Cardiac muscle cell (in vitro differentiated cells and primary cell): ENCODE measurements at regions not wholly inside any gene's neighbourhood (a gene's known extent, or its start where the extent isn't known, plus 50 kb on each side); places are given as distances from the start of the nearest gene placed in this dataset.
A peak's percentile ranks its signal among the peaks of the same experiment; 100 is the strongest.

Source experiments
- DNase-seq, 2 donors: peaks; one replicate each; pipeline versions ENCODE4 v3.0.0 to v3.0.0-alpha.2; 2010 to 2017; ENCODE audit warnings: low read depth in 1 of 2, low spot score in 1 of 2
- H3K27ac ChIP-seq: fragments of 200-600 bp; sonication (generic); 2 replicates; pipeline ENCODE4 v1.5.1; 2016
- H3K27me3 ChIP-seq: fragments of 200-600 bp; sonication (generic); 2 replicates; pipeline ENCODE4 v1.6.0; 2016; ENCODE audit warnings: control low read depth
- H3K36me3 ChIP-seq: fragments of 200-600 bp; sonication (generic); 2 replicates; pipeline ENCODE4 v1.5.1; 2016; ENCODE audit warnings: control low read depth
- H3K4me1 ChIP-seq: fragments of 200-600 bp; sonication (generic); 2 replicates; pipeline ENCODE4 v1.8.1; 2017; ENCODE audit warnings: low read depth, mild to moderate bottlenecking, mixed run types
- H3K4me3 ChIP-seq: fragments of 200-600 bp; sonication (generic); 2 replicates; pipeline ENCODE4 v1.5.1; 2016; ENCODE audit warnings: mild to moderate bottlenecking
- H3K9me3 ChIP-seq: fragments of 200-600 bp; sonication (generic); 2 replicates; pipeline ENCODE4 v1.5.1; 2017; ENCODE audit warnings: low read depth, mild to moderate bottlenecking, control low read depth
- TF ChIP-seq, protein P1 (sequence below): IDR thresholded peaks from 2 replicates; pipeline ENCODE4 v1.5.1; 2012; ENCODE audit warnings: low read depth, mild to moderate bottlenecking, low read length

DNA sequence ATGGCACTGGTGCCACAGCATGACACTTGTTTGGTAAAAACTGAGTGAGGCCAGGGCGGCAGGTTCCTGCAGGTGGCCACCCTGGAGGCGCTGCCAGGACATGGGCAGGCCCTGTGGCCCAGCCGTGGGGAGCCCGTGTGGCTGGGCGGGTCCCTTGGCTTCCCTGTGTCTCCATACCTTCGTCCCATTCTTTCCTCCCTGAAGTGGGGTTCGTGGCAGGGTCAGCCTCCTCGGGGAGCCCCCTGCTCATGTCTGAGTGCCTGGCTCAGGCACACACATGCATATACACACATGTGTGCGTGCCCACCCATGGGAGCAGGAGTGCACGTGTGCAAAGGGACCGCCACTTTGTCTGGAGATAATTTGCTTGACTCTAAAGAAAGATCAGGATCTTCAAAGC is 86.5 kb upstream of the HDAC4 start:
- H3K4me3 ChIP-seq, result no peak overlapping the region
- H3K4me1 ChIP-seq, result no peaks in the 10 kb centered on the region
- H3K9me3 ChIP-seq, result no peaks in the 10 kb centered on the region
- H3K36me3 ChIP-seq, result no peaks in the 10 kb centered on the region
- no peaks in the 10 kb centered on the region for H3K27me3 ChIP-seq
- no peak for DNase-seq
- no peak overlapping the region for H3K27ac ChIP-seq
- TF ChIP-seq, protein P1, sequence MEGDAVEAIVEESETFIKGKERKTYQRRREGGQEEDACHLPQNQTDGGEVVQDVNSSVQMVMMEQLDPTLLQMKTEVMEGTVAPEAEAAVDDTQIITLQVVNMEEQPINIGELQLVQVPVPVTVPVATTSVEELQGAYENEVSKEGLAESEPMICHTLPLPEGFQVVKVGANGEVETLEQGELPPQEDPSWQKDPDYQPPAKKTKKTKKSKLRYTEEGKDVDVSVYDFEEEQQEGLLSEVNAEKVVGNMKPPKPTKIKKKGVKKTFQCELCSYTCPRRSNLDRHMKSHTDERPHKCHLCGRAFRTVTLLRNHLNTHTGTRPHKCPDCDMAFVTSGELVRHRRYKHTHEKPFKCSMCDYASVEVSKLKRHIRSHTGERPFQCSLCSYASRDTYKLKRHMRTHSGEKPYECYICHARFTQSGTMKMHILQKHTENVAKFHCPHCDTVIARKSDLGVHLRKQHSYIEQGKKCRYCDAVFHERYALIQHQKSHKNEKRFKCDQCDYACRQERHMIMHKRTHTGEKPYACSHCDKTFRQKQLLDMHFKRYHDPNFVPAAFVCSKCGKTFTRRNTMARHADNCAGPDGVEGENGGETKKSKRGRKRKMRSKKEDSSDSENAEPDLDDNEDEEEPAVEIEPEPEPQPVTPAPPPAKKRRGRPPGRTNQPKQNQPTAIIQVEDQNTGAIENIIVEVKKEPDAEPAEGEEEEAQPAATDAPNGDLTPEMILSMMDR, result no peak

DNA sequence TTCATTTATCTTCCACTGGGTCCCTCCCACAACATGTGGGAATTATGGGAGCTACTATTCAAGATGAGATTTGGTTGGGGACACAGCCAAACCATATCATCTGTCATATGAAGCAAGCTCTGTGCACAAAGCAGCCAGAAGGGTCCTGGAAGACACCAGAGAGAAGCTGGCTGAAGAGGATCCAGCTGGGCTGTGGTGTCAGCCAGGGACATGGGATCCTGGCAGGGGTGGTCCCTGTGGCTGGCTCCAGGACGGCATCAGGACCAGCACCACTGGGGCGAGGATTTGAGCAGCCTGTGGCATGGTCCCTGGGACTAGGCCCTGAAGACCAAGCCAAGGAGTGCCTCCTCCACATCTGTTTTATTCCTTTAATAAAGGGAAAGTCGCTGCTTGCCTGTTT is 84.8 kb upstream of the HDAC4 start:
- no peaks in the 10 kb centered on the region for H3K9me3 ChIP-seq
- no peak overlapping the region for H3K27ac ChIP-seq
- no peak for DNase-seq
- H3K4me1 ChIP-seq, result no peaks in the 10 kb centered on the region
- TF ChIP-seq, protein P1, result no peak
- H3K27me3 ChIP-seq, result no peaks in the 10 kb centered on the region
- no peak overlapping the region for H3K4me3 ChIP-seq
- no peaks in the 10 kb centered on the region for H3K36me3 ChIP-seq

DNA sequence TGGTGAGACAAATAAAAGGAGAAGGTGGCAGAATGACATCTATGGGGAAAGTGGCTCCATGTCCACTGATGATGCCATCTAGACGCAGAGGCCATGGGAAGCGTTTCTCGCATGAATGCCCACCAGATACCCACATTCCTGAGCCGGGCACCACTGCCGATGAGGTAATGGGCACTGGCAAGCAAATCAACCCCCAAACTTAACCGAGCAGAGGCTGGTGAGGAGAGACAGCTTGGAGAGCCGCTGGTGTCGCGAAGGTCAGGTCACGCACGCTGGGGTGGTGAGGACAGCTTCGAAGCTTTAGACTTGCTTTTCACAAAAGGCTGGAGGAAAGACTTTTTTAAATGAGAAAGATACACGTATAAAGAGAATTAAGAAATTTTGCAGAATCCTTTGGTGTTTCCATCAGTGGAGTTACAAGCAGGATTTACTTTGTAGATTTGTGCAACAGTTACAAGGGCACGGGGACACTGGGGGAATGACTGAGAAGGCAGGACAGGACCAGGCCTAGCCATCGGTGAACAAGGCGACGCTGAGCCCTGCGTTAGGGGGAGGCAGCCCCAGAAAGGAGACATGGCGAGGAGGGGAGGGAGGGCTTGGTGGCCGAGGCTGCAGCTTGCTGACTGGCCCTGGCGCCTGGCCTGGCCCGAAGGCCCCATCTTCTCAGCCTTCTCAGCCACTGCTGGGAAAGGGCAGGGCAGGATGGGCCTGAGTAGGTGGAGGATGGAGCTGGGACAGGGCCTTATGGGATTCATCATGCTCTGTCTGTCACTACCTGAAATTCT is 83.9 kb upstream of the HDAC4 start:
- Histone ChIP-seq H3K4me3 (no peak overlapping the region), H3K9me3 (no peaks in the 10 kb centered on the region), H3K36me3 (no peaks in the 10 kb centered on the region), H3K4me1 (no peaks in the 10 kb centered on the region), H3K27me3 (no peaks in the 10 kb centered on the region), H3K27ac (no peak overlapping the region)
- DNase-seq, result no peak
- TF ChIP-seq, protein P1, result no peak

DNA sequence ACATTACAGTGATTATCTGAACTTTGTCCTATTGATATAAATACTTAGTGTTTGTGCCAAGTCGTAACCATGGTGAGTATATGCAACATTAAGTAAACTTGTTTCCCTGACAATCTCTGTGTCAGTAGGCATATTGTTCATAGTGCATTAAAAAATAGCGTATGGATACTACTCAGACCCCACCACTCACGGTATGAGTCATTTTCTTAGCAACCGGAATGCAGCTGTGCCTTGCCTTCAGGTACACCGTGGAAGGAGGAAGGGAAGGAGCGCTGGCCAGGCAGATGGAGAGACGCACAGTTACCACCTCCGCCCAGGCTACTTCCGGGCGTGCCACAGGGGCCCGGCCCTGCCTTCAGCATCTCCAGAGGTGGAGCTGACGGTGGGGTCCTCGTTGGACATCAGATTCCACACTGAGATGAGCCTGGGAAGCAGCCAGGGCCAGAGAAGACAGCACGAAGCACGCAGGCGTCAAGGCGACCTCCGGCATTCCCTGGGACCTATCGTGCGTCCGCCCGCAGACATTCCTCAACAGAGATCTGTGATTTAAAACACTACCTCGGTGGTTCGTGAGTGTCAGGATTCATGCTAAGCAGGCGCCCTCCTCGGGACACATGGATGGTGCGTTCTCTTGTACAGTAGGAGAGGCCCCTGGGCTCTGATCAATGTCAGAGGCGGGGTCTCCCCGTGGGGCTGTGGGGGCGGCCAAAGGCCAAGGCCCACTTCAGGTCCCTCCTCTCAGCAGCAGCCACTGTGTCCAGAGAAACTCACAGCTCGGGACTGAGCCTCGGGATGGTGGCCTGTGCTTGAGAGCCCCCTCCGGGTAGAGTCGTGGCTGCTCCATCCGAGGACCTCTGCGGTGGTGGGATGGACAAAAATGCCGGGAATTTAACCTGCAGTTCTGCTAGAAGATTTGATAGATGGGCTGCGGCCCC is 82.2 kb upstream of the HDAC4 start:
- Histone ChIP-seq H3K4me1 (no peaks in the 10 kb centered on the region), H3K27ac (no peak overlapping the region), H3K9me3 (no peaks in the 10 kb centered on the region), H3K4me3 (no peak overlapping the region), H3K27me3 (no peaks in the 10 kb centered on the region), H3K36me3 (no peaks in the 10 kb centered on the region)
- peak in 1 of 2 donors; percentile 15 for DNase-seq
- TF ChIP-seq, protein P1, result no peak

DNA sequence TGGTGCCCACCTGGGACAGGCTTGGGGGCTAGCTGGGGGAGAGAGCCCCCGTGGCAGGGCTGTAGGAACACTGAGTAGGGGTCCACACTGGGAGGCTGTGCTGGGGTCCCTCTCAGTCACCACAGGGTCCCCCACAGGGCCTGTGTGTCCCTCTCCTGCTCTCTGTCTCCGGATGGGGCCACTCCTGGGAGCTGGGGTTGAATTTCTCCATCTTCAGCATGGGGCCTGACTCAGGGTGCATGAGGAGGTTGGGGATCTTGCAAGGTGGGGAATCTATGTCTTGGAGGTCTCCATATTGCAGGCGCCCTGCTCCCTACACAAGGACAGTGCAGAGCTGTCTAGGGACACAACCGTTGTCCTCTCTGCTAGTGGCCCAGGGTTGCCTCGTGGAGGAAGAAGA is 78.7 kb upstream of the HDAC4 start:
- DNase-seq, result no peak
- no peak overlapping the region for H3K4me3 ChIP-seq
- TF ChIP-seq, protein P1, result no peak
- no peak overlapping the region for H3K27ac ChIP-seq
- H3K27me3 ChIP-seq, result no peaks in the 10 kb centered on the region
- H3K36me3 ChIP-seq, result no peaks in the 10 kb centered on the region
- no peaks in the 10 kb centered on the region for H3K4me1 ChIP-seq
- no peaks in the 10 kb centered on the region for H3K9me3 ChIP-seq
